ENCODE measurements at regions not wholly inside any gene's neighbourhood (a gene's known extent, or its start where the extent isn't known, plus 50 kb on each side); places are given as distances from the start of the nearest gene placed in this dataset.

DNA sequence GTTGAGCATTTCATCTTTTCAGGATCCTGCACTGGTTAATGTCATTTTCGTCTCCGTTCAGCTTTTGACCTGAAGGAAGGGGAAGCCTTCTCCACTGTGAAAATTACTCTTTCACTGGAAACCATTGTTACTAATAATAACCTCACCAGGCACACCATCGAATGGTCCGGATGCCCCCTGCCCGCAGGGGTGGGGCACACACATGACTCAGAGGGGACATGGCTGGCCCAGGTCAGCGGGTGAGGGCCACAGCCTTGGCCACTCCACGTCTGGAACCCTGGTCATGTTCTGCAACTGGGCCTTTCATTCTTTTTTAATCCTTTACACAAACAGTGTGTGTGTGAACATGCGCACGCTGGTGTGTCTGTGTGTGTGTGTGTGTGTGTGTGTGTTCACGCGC lies 191.8 kb downstream of the BCOR start:
- DNase-seq (ENCODE audit: extremely low read depth in 1 of 11, low read depth in 9 of 11, low spot score in 4 of 11): no peak

GRCh38 chrX:39907964-39908661 lies 189.6 kb downstream of the BCOR start:
- no peak for DNase-seq (ENCODE audit: extremely low read depth in 1 of 11, low read depth in 9 of 11, low spot score in 4 of 11)

DNA sequence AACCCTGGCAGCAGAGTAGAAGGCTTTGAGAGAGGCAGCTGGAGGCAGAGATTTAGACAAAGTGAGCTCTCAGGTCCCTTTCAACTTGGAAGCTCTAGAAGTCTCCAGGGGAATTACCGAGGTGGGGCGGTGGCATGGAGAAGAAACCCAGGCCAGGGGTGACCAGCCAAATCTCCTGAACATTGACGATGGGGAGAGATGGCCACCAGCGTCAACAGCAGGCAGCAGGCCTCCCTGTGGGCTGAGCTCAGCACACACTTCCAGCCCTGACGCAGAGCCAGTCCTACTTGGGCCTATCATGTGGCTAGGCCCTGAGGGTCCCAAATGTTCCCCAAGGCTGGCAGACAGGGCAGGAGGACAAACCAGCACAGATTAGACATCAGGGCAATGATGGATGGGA lies 187.8 kb downstream of the BCOR start:
- no peak for DNase-seq (ENCODE audit: extremely low read depth in 1 of 11, low read depth in 9 of 11, low spot score in 4 of 11)

GRCh38 chrX:39910651-39911050 lies 187.1 kb downstream of the BCOR start:
- DNase-seq (ENCODE audit: extremely low read depth in 1 of 11, low read depth in 9 of 11, low spot score in 4 of 11): no peak

GRCh38 chrX:39911278-39911897 lies 186.4 kb downstream of the BCOR start:
- DNase-seq (ENCODE audit: extremely low read depth in 1 of 11, low read depth in 9 of 11, low spot score in 4 of 11): no peak

GRCh38 chrX:39912126-39912525 lies 185.6 kb downstream of the BCOR start:
- no peak for DNase-seq (ENCODE audit: extremely low read depth in 1 of 11, low read depth in 9 of 11, low spot score in 4 of 11)

GRCh38 chrX:39915081-39915480 lies 182.7 kb downstream of the BCOR start:
- no peak for DNase-seq (ENCODE audit: extremely low read depth in 1 of 11, low read depth in 9 of 11, low spot score in 4 of 11)

DNA sequence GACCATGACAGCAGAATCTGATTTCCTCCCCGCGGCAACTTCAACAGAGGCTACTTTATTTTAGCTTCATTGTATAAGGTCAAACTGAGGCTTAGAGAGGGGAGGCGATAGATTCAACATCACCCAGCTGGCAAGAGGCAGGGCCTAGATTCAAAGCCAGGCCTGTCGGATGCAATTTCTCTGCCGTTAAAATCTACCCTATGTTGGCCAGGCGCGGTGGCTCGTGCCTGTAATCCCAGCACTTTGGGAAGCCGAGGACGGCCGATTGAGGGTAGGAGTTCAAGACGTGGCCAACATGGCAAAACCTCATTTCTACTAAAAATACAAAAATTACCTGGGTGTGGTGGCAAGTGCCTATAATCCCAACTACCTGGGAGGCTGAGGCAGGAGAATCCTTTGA lies 182.2 kb downstream of the BCOR start:
- no peak for DNase-seq (ENCODE audit: extremely low read depth in 1 of 11, low read depth in 9 of 11, low spot score in 4 of 11)

DNA sequence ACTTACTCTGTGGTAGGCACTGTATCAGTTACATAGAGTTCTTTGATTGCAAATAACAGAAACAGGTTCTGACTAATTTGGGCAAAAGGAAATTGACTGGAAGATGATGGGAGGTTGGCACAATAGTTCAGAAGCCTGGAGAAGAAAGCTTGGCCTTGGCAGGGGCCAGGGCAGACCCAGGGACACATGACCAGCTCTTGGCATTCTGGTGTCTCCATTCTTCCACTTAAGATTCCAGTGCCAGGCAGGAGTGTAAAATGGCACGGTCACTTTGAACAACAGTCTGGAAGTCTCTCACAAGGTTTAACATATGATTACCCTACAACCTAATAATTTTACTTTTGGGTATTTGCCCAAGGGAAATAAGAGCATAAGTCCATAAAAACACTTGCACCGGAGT lies 175.9 kb downstream of the BCOR start:
- no peak for DNase-seq (ENCODE audit: extremely low read depth in 1 of 11, low read depth in 9 of 11, low spot score in 4 of 11)

DNA sequence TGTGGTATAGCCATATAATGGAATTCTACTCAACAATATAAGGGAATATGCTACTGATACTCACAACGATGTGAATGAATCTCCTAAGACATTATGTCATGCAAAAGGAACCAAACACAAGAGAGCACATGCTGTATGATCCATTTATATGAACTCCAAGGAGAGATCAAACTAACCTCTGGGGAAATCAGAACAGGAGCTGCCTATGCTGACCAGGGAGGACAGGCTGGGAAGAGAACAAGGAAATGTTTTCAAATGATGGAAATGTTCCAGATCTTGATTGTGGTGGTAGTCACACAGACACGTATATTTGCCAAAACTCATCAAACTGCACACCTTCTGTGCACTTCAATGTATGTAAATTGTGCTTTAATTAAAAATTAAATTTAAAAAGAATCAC lies 175.3 kb downstream of the BCOR start:
- no peak for DNase-seq (ENCODE audit: extremely low read depth in 1 of 11, low read depth in 9 of 11, low spot score in 4 of 11)

- no peak for DNase-seq (ENCODE audit: extremely low read depth in 1 of 11, low read depth in 9 of 11, low spot score in 4 of 11)
Measured at GRCh38 chrX:39922926-39923325, 174.8 kb downstream of the BCOR start.

GRCh38 chrX:39927380-39927779 lies 170.4 kb downstream of the BCOR start:
- no peak for DNase-seq (ENCODE audit: extremely low read depth in 1 of 11, low read depth in 9 of 11, low spot score in 4 of 11)

GRCh38 chrX:39928704-39929378 lies 168.9 kb downstream of the BCOR start:
- no peak for DNase-seq (ENCODE audit: extremely low read depth in 1 of 11, low read depth in 9 of 11, low spot score in 4 of 11)

DNA sequence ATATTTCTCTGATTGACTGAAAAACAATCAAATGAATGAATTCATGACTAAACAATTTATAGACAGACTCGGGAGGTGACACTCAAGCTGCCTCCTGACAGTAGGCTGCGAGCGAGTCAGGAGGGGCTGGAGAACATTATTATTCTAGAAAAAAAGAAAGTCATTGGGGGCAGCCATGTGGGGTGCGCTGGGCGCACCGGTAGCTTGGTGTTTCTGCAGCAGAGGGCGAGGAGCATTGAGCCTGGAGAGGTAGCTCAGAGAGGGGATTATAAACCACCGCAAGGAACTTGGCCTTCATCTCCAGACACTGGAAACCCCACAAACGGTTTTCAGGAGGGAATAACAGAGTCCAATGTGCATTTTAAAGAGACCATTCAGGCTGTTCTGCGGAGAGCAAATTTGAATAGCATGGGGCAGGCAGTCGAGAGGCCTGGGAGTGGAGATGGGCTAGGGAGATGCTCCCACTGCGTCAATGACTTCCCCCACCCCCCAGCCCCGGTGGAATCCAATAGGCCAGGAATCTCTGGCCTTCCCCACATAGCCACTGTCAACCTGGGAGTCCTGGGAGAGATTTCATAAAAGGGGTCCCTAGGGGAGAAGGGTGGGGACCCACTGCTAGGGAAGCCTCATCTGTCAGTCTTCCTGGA lies 168.3 kb downstream of the BCOR start:
- DNase-seq (ENCODE audit: extremely low read depth in 1 of 11, low read depth in 9 of 11, low spot score in 4 of 11): no peak

- DNase-seq (ENCODE audit: extremely low read depth in 1 of 11, low read depth in 9 of 11, low spot score in 4 of 11): no peak
Measured at GRCh38 chrX:39930786-39931528, 166.8 kb downstream of the BCOR start.

DNA sequence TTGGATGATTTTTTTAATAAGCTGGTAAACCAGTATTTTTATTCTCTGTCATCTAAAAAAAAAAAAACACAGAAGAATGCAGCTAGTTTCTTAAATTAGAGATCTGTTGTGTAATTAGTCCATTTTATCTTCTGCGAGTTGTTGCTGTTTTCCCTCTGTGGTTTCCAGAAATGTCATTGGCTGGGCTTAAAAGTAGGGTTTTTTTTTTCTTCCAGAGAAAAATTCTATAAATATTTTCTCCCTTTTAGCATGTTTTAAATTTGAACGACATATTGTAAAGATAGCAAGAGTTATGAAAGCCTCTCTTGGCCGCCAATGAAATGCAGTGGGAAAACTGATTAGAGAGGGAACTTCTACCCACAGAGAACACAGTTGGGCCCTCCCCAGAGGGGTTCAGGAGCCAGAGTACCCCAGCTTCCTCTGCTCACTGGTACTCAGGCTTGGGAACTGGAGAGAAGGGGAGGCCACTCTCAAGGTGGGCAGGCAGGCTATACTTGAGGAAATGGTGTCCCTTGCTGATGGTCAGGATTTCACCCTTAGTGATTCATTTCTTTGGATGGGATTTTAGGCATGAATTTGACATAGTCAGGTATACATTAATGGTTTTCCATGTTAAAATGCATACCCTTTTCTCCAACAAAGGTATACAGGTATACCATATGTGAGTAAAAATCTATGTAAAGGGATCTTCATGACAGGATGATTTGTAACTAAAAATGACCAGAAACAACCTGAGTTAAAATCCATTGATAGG lies 166.1 kb downstream of the BCOR start:
- DNase-seq (ENCODE audit: extremely low read depth in 1 of 11, low read depth in 9 of 11, low spot score in 4 of 11): no peak

GRCh38 chrX:39935411-39936064 lies 162.2 kb downstream of the BCOR start:
- no peak for DNase-seq (ENCODE audit: extremely low read depth in 1 of 11, low read depth in 9 of 11, low spot score in 4 of 11)

Measured in renal cortex interstitium (tissue), 11 donors.